ENCODE measurements at regions not wholly inside any gene's neighbourhood (a gene's known extent, or its start where the extent isn't known, plus 50 kb on each side); places are given as distances from the start of the nearest gene placed in this dataset.
"Not testable (repeated sequence)": the region's sequence is repeated elsewhere in the genome, so short reads cannot be mapped to it uniquely, and the experiment has no call there.

GRCh38 chr7:133132906-133133305 is 51.0 kb upstream of the CHCHD3 start:
- no peak for DNase-seq (ENCODE audit: low read depth)
- H3K4me3 ChIP-seq (ENCODE audit: low read depth, low read length), result no peak overlapping the region

DNA sequence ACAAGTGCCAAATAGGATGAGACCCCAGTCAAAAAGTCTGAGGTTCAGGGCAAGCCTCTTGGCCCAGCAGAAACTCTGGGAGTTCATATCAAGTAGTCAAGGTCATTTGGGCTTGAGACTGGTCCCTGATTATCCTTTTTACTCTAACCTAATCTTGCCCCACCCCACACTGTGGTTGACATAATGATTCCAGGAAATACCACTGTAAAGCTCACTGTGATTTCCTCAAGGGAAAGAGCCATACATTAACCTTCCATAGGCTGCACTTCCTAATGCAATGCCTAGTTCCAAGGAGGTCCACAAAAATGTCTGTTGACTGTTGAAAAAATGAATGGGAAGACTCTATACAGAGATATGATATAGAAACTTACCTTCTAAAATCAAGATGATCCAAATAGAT is 52.9 kb upstream of the CHCHD3 start:
- DNase-seq (ENCODE audit: low read depth), result no peak
- H3K4me3 ChIP-seq (ENCODE audit: low read depth, low read length), result no peak overlapping the region

- no peak for DNase-seq (ENCODE audit: low read depth)
- H3K4me3 ChIP-seq (ENCODE audit: low read depth, low read length), result no peak overlapping the region
Measured at GRCh38 chr7:133135451-133135850, 53.6 kb upstream of the CHCHD3 start.

DNA sequence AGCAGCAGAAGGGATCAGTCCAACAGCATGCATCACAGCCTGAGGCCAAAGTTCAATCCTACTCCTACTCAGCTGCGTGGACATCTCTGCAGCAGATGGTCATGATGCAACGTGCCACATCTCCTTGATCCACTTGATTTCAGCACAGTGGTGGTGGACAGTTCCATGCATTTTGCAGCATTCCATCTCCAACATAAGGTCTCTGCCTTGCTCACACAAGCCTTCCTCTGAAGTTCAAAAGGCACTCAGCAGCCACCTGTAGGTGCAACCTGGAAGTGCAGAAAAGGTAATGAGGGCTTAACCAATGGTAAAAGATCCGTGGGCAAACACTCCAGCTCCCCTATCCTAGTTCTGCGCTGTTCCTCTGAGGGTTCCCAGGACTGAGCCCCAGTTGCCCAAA is 57.5 kb upstream of the CHCHD3 start:
- peak; percentile 13 for DNase-seq (ENCODE audit: low read depth)
- H3K4me3 ChIP-seq (ENCODE audit: low read depth, low read length), result no peak overlapping the region

DNA sequence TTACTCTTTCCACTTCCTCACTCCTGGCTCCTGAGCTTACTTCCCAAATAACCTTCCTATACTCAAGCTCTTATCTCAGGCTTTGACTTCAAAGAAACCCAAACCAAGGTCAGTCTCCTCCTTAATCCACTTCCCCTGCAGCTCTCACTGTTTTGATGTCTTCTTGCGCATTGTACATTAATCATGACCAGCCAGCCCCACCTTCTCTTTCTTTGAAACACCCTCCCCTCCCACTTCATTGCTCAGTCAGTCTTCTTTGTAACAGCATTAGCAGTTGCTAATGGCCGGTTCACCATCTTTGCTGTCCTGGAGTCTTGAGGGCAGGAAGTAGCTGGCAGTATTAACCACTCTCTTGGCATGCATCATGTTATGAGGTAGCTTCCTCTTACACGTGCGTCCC is 57.9 kb upstream of the CHCHD3 start:
- no peak for DNase-seq (ENCODE audit: low read depth)

GRCh38 chr7:133140994-133141595 is 59.2 kb upstream of the CHCHD3 start:
- DNase-seq (ENCODE audit: low read depth), result no peak

More for the DNA sequence above, 57.9 kb upstream of the CHCHD3 start:
- no peak overlapping the region for H3K4me3 ChIP-seq (ENCODE audit: low read depth, low read length)

GRCh38 chr7:133150760-133151159 is 68.9 kb upstream of the CHCHD3 start:
- H3K4me3 ChIP-seq (ENCODE audit: low read depth, low read length), result no peak overlapping the region
- DNase-seq (ENCODE audit: low read depth), result no peak

More at GRCh38 chr7:133140994-133141595, 59.2 kb upstream of the CHCHD3 start:
- no peak overlapping the region for H3K4me3 ChIP-seq (ENCODE audit: low read depth, low read length)

- DNase-seq (ENCODE audit: low read depth), result no peak
- H3K4me3 ChIP-seq (ENCODE audit: low read depth, low read length), result no peak overlapping the region
Measured at GRCh38 chr7:133152875-133153274, 71.0 kb upstream of the CHCHD3 start.

DNA sequence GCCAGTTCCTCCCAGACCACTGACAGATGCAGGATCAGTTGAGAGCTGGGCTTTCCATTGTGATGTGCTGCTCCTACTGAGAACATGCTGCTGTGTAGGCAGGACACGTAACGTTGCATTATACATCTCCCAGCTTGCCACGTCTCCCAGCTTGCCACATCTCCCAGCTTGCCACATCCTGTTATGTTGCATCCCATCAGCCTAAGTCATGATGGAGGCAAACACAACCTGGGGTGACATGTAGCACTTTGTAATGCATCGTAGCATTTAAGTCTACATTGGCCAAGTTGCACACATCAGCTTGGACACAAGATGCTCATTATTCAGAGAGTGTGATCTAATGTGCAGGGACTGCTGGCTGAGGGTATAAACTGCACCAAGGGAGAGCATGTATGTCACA is 73.3 kb upstream of the CHCHD3 start:
- DNase-seq (ENCODE audit: low read depth), result no peak
- H3K4me3 ChIP-seq (ENCODE audit: low read depth, low read length), result no peak overlapping the region

GRCh38 chr7:133155642-133156041 is 73.8 kb upstream of the CHCHD3 start:
- no peak overlapping the region for H3K4me3 ChIP-seq (ENCODE audit: low read depth, low read length)

GRCh38 chr7:133157045-133157444 is 75.2 kb upstream of the CHCHD3 start:
- H3K4me3 ChIP-seq (ENCODE audit: low read depth, low read length), result no peak overlapping the region

More at GRCh38 chr7:133155642-133156041, 73.8 kb upstream of the CHCHD3 start:
- no peak for DNase-seq (ENCODE audit: low read depth)

DNA sequence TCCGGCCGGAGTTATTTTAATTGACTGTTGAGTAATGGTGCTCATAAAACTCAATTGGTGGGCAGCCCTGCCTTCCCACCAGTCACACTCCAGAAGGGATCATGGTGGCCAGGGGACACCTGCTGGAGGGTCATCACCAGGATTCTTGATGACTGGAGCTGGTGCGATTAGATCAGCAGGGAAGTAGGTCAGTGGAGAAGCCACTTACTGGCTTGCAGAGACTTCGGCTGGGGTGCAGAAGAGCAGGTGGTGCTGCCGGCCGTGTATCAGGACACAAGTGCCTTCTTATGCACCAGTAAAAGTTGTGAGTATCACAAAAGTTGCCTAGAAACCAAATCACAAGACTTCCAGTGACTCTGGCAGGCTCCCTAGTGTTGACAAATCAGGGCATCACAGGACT is 82.6 kb upstream of the CHCHD3 start:
- no peak for DNase-seq (ENCODE audit: low read depth)
- H3K4me3 ChIP-seq (ENCODE audit: low read depth, low read length), result no peak overlapping the region

More at GRCh38 chr7:133157045-133157444, 75.2 kb upstream of the CHCHD3 start:
- DNase-seq (ENCODE audit: low read depth), result no peak

DNA sequence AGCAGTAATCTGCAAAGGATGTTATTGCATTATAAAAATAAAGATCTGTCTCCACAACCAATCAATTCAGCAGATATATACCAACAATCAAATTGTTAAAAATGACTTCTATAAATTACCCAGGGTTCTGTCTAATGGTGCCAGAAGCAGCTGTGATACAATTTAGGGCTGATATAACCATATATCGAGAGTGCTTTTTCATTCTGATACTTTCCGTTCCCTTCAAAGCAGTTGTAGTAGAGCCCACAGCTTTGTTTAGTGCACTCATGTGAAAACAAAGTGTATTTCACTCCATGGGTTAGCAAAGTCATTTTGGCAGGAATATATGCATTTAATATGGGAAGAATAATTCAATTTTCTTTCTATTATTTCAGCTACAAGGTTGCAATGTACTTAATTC is 83.1 kb upstream of the CHCHD3 start:
- DNase-seq (ENCODE audit: low read depth), result no peak
- H3K4me3 ChIP-seq (ENCODE audit: low read depth, low read length), result no peak overlapping the region

DNA sequence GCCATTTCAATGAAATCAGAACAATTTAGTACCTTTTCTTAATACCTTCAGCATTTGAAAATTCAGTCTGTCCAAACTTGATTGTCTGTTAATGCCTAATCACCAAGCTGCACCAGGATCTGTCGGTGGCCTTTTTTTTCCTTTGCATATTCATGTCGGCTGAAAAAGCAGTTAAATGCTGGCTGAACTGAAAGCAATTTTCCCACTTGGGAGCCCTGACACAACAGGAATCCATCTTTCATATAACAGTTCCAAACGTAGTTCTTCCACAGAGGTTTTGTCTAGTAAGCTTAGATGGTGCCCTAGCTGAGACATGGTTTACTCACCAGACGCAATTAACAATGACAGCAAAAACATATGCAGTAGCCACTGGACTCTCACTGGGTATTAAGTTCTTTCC is 83.6 kb upstream of the CHCHD3 start:
- no peak overlapping the region for H3K4me3 ChIP-seq (ENCODE audit: low read depth, low read length)

DNA sequence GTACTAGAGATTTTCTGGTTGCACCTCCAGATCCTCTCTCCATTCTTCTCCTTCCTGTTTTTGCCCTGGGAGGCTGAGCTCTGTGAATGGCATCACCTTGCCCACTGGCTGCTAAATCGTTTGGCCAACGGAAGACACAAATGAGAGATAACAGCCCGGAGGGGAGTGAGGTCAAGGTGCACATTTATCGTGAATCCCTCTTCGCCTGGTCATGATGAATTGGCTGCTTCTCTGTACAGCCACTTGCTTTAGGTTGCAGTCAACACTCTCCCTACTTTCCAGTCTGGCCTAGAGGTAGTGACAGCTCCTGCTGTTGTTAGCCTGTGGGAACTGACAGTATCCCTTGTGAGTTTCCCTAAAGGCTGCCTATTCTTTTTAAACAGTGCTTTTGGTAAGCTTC is 85.4 kb upstream of the CHCHD3 start:
- H3K4me3 ChIP-seq (ENCODE audit: low read depth, low read length), result no peak overlapping the region
- DNase-seq (ENCODE audit: low read depth), result no peak

More for the DNA sequence above, 83.6 kb upstream of the CHCHD3 start:
- DNase-seq (ENCODE audit: low read depth), result no peak

GRCh38 chr7:133169167-133169822 is 83.6 kb upstream of the EXOC4 start:
- not testable (repeated sequence) for H3K4me3 ChIP-seq (ENCODE audit: low read depth, low read length); DNase-seq (ENCODE audit: low read depth)

DNA sequence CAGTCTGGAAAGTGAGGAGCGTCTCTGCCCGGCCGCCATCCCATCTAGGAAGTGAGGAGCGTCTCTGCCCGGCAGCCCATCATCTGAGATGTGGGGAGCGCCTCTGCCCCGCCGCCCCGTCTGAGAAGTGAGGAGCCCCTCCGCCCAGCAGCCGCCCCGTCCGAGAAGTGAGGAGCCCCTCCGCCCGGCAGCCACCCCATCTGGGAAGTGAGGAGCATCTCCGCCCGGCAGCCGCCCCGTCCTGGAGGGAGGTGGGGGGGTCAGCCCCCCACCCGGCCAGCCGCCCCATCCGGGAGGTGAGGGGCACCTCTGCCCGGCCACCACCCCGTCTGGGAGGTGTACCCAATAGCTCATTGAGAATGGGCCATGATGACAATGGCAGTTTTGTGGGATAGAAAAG is 75.4 kb upstream of the EXOC4 start:
- H3K4me3 ChIP-seq (ENCODE audit: low read depth, low read length); DNase-seq (ENCODE audit: low read depth): not testable (repeated sequence)

DNA sequence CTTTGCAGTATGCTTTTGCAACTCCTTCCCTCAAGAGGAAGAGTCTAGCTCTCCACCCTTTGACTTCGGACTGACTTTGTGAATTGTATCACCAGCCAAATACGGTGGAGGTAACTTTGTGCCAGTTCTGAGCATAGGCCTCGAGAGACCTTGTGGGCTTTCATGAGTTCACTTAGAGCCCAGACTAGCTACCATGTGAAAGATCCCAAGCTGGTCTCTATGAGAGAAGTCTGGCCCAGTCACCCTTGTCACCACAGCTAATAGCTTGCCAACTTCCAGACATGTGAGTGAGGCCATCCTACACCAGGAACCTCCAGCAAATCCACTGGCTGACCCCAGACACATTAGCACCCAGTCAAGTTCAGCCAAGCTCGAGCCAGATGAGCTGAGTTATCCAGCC is 72.2 kb upstream of the EXOC4 start:
- DNase-seq (ENCODE audit: low read depth), result no peak
- H3K4me3 ChIP-seq (ENCODE audit: low read depth, low read length), result no peak overlapping the region

DNA sequence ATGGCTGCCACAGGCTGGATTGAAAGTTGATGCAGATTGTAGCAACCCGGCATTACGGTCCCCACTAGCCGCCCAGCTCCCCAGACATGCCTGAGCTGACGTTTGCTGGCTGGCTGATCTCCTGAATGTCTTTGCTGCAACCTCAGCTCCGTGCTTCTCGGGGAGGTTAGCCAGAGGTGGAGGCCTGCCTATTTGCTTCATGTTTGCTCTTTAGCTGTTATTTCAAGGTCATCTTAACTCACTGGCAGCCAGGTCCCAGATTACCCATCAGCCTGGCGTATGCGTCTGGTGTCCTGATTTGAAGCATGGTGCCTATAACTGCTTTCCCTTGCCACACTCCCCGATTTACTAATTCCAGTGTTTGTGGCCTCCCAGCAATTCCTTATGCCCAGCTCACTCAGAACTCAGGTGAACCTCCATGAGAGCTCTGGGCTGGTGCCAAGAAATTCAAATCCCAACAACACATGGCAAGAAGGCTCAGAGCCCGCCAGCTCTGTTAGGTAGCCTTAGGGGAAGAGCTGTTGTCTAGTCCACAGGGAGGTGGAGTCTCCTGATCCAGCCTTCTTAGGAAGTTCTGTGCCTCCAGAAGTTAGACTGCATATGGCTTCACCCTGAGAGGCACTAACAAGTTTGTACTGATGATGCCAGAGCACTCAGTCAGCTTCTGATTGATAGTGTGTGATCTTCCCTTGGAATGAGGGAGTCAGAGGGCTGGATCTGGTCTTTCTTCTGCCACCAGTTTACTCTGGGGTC is 69.7 kb upstream of the EXOC4 start:
- no peak for DNase-seq (ENCODE audit: low read depth)
- no peak overlapping the region for H3K4me3 ChIP-seq (ENCODE audit: low read depth, low read length)

GRCh38 chr7:133183969-133184368 is 68.9 kb upstream of the EXOC4 start:
- H3K4me3 ChIP-seq (ENCODE audit: low read depth, low read length), result no peak overlapping the region

DNA sequence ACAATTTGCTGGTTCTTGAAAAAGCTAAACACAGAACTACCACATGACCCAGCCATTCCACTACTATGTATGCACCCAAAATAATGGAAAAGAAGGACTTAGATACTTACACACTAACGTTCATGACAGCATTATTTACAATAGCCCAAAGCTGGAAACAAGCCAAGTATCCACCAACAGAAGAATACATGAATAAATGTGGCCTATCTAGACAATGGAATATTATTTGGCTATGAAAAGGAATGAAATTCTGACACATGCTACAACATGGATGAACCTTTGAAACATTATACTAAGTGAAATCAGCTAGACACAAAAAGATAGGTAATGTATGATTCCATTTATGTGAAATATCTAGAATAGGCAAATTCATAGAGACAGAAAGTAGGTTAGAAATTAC is 67.4 kb upstream of the EXOC4 start:
- H3K4me3 ChIP-seq (ENCODE audit: low read depth, low read length), result no peak overlapping the region

More at GRCh38 chr7:133183969-133184368, 68.9 kb upstream of the EXOC4 start:
- no peak for DNase-seq (ENCODE audit: low read depth)

More for the DNA sequence above, 67.4 kb upstream of the EXOC4 start:
- no peak for DNase-seq (ENCODE audit: low read depth)

Data from skeletal muscle cell (primary cell).